ENCODE measurements at regions not wholly inside any gene's neighbourhood (a gene's known extent, or its start where the extent isn't known, plus 50 kb on each side); places are given as distances from the start of the nearest gene placed in this dataset.

- no peak for DNase-seq (ENCODE audit: low read depth in 2 of 2, low spot score in 1 of 2)
Observed at GRCh38 chr13:95497381-95497807, 55.1 kb upstream of the CLDN10 start.

- DNase-seq (ENCODE audit: low read depth in 2 of 2, low spot score in 1 of 2): no peak
Observed at GRCh38 chr13:95498886-95499285, 53.6 kb upstream of the CLDN10 start.

- no peak for DNase-seq (ENCODE audit: low read depth in 2 of 2, low spot score in 1 of 2)
Observed at GRCh38 chr13:95499811-95500712, 52.5 kb upstream of the CLDN10 start.

GRCh38 chr13:95502216-95502615, 50.3 kb upstream of the CLDN10 start:
- no peak for DNase-seq (ENCODE audit: low read depth in 2 of 2, low spot score in 1 of 2)

Measured in stimulated activated CD8-positive, alpha-beta memory T cell treated with anti-CD3 and anti-CD28 coated beads, Interleukin-4, amount 100 ng/mL, for 4 hours (primary cell).